ENCODE measurements at regions not wholly inside any gene's neighbourhood (a gene's known extent, or its start where the extent isn't known, plus 50 kb on each side); places are given as distances from the start of the nearest gene placed in this dataset.

GRCh38 chr18:68467957-68468356 is 247.0 kb downstream of the TMX3 start:
- TF ChIP-seq POLR2AphosphoS5 (IDR thresholded peaks at IDR 0.05; ENCODE audit: low read depth, low read length) (no peak), POLR2A (IDR thresholded peaks at IDR 0.05; ENCODE audit: low read depth, low read length) (no peak), TAF1 (IDR thresholded peaks at IDR 0.05; ENCODE audit: low read depth, low read length) (no peak), SPI1 (IDR thresholded peaks at IDR 0.05; ENCODE audit: low read depth, low read length) (no peak), POU2F2 (IDR thresholded peaks at IDR 0.05; ENCODE audit: low read depth, low read length) (no peak)

All from GM12891 (cell line).